8988T (cell line): ENCODE measurements at regions not wholly inside any gene's neighbourhood (a gene's known extent, or its start where the extent isn't known, plus 50 kb on each side); places are given as distances from the start of the nearest gene placed in this dataset.
A peak's percentile ranks its signal among the peaks of the same experiment; 100 is the strongest.

Experiments
- DNase-seq: peaks from one replicate; pipeline ENCODE4 v3.0.0; 2011

- DNase-seq, result no peak
Observed at GRCh38 chr13:99658261-99658991, 157.2 kb downstream of the TM9SF2 start.

GRCh38 chr13:99657848-99658260, 156.6 kb downstream of the TM9SF2 start:
- no peak for DNase-seq

GRCh38 chr13:99656844-99657381, 155.6 kb downstream of the TM9SF2 start:
- DNase-seq, result no peak

GRCh38 chr13:99656092-99656745, 154.9 kb downstream of the TM9SF2 start:
- DNase-seq, result peak; percentile 51

GRCh38 chr13:99655351-99656091, 154.2 kb downstream of the TM9SF2 start:
- no peak for DNase-seq

GRCh38 chr13:99654076-99654475, 152.8 kb downstream of the TM9SF2 start:
- no peak for DNase-seq

GRCh38 chr13:99653526-99653925, 152.3 kb downstream of the TM9SF2 start:
- DNase-seq, result no peak

- DNase-seq, result no peak
Observed at GRCh38 chr13:99652901-99653300, 151.6 kb downstream of the TM9SF2 start.

- DNase-seq, result no peak
Observed at GRCh38 chr13:99652141-99652540, 150.9 kb downstream of the TM9SF2 start.

- DNase-seq, result no peak
Observed at GRCh38 chr13:99651016-99651415, 149.7 kb downstream of the TM9SF2 start.

GRCh38 chr13:99650410-99650809, 149.1 kb downstream of the TM9SF2 start:
- DNase-seq, result no peak

- no peak for DNase-seq
Observed at GRCh38 chr13:99648927-99649326, 147.7 kb downstream of the TM9SF2 start.

- DNase-seq, result no peak
Observed at GRCh38 chr13:99648066-99648665, 146.9 kb downstream of the TM9SF2 start.

- no peak for DNase-seq
Observed at GRCh38 chr13:99647596-99647985, 146.3 kb downstream of the TM9SF2 start.

GRCh38 chr13:99646866-99647595, 145.8 kb downstream of the TM9SF2 start:
- no peak for DNase-seq

GRCh38 chr13:99642841-99643240, 141.6 kb downstream of the TM9SF2 start:
- no peak for DNase-seq

GRCh38 chr13:99642006-99642405, 140.7 kb downstream of the TM9SF2 start:
- no peak for DNase-seq

GRCh38 chr13:99640260-99640659, 139.0 kb downstream of the TM9SF2 start:
- DNase-seq, result no peak

- no peak for DNase-seq
Observed at GRCh38 chr13:99639126-99639525, 137.9 kb downstream of the TM9SF2 start.

GRCh38 chr13:99636728-99637353, 135.6 kb downstream of the TM9SF2 start:
- DNase-seq, result no peak

- no peak for DNase-seq
Observed at GRCh38 chr13:99636306-99636705, 135.0 kb downstream of the TM9SF2 start.

- DNase-seq, result no peak
Observed at GRCh38 chr13:99634672-99635071, 133.4 kb downstream of the TM9SF2 start.
